Embryonic facial prominence (tissue), 1 donor: ENCODE measurements at regions not wholly inside any gene's neighbourhood (a gene's known extent, or its start where the extent isn't known, plus 50 kb on each side); places are given as distances from the start of the nearest gene placed in this dataset.
"Not testable (repeated sequence)": the region's sequence is repeated elsewhere in the genome, so short reads cannot be mapped to it uniquely, and the experiment has no call there.

Source experiments
- DNase-seq: peaks from one replicate; pipeline ENCODE4 v3.0.0-alpha.2; 2016; ENCODE audit errors: extremely low spot score

GRCh38 chr6:1445650-1446330, 56.4 kb downstream of the FOXF2 start:
- no peak for DNase-seq

DNA sequence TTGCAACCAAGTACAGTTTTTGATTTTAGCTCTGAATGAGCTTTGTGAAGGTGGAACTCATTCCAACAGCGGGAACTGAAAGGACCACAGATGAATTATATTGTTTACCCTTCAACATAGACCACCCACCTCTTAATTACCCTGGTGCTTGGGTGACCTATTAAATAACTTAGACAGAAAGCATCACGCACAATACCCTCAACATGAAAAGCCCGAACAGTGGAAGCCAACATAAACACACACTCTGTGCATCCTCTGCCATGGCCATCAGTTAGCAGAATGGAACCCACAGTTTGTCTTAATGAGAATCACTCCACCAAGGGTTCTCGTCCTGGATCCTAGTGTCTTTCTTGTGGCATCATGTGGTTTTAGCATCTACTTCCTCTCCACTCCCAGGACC, 60.5 kb downstream of the FOXF2 start:
- no peak for DNase-seq

GRCh38 chr6:1453024-1453423, 63.6 kb downstream of the FOXF2 start:
- no peak for DNase-seq

DNA sequence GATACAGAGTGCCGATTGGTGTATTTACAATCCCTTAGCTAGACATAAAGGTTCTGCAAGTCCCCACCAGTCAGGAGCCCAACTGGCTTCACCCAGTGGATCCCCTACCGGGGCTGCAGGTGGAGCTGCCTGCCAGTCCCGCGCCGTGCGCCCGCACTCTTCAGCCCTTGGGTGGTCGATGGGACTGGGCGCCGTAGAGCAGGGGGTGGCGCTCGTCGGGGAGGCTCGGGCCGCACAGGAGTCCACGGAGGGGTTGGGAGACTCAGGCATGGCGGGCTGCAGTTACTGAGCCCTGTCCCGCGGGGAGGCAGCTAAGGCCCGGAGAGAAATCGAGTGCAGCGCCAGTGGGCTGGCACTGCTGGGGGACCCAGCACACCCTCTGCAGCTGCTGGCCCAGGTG, 67.4 kb downstream of the FOXF2 start:
- DNase-seq = not testable (repeated sequence)

DNA sequence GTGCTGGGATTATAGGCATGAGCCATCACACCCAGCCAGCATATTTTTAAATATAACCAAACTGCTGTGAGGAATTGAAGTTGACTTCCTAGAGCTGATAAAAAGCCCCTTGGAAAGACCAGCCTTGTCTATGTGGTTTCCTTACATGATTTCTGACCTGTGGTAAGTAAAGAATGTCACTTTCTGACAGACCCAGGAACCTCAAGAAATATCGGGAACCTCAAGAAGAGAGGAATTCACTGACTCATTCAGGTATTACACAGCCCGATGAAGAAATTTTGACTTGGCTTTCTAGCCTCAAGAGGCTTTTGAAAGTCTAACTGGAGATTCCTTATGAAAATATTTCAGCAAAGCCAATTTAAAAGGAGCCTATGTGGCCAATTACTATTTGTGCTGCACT, 71.8 kb downstream of the FOXF2 start:
- no peak for DNase-seq

DNA sequence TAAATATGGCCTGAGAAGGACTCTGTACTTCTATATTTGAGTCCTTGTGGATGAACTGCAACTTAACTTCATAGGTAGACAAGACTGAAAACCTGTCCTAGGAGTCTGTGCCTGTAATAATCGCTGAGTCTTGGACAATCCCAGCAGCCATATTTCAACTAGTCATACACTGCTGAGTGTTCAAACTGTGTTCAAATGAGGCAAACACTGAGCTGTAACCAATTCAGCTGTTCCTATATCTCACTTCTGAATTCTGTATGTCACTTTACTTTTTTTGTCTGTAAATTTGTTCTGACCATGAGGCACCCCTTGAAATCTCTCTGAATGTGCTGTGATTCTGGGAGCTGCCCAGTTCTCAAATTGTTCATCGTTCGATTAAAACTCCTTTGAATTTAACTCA, 72.4 kb downstream of the FOXF2 start:
- DNase-seq = no peak

GRCh38 chr6:1463275-1463674, 73.9 kb downstream of the FOXF2 start:
- no peak for DNase-seq

DNA sequence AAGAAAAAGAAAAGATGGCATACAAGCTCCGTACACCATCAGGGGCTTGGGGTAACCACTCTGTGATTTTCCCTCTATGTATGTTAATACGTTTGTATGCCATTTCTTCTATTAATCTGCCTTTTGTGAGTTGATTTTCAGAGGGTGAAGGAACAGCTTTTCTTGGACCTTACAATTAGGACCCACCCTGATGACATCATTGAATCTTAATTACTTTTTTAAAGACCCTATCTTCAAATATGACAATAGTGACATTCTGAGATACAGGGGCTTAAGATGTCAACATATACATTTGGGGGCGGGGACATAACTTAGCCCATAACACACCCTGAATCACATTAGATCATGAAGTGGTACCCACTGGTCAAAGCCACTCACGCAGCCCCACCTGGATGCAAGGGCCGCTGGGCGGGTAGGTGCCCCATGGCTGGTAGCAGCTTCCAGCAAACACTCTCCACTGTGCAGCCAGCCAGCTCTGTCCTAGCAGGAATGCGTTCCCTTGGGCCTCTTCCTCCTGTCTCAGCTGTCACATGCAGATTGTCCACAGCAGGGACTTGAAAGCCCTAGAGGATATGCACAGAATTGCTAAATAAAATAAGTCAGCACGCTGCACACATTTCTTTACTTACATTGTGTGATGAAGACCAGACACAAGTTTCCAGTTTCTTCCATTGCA, 74.5 kb downstream of the FOXF2 start:
- DNase-seq = no peak

- no peak for DNase-seq
These were observed 75.5 kb downstream of the FOXF2 start for GRCh38 chr6:1464781-1465370.

DNA sequence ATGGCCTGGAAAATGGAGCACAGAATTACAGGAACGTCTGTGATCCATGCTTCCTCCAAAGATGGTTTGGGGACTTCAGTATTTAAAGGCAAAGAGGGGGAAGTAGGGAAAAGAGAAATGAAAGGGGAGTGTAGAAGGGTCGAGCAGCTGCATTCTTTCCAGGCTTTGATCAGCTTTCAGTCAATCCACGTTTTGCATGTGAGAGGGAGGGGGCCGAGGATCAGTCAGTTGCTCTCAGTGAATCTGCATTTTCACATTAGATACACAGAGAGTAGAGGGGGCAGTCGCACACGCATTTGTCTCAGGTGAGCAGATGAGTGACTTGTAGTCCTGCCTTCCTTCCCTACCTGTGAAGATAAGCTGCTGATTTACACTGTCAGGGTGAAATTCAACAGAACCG, 78.8 kb downstream of the FOXF2 start:
- DNase-seq = no peak

DNA sequence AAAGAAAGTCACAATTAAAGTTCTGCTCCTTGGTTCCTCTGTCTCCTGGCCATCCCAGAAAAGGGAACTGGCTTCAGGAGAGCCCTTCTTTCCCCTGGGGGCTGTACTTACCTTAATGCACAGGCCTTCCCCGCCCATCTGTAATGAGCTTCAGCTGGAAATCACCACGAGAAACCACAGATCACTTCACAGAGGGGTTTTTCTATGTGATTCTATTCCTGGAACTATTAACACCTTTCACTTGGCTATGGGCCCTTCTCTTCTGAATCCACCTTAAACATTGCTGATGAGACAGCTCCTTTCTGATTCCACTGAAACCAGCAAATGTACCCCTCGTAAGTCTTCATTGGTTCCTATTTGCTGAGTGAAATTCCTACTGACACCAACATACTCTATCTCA, 80.7 kb downstream of the FOXF2 start:
- no peak for DNase-seq

DNA sequence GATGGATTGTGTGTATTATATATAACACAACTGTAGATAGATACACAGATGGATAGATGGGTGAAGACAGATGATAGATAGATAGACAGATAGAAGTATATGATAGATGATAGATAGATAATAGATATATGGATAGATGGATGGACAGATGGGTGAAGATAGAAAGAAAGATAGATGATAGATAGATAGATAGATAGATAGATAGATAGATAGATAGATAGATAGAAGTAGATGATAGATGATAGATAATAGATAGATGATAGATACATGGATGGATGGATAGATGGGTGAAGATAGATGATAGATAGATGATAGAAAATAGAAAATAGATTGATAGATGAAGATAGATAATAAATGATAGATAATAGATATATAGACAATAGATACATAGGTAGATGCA, 83.3 kb downstream of the FOXF2 start:
- no peak for DNase-seq

- DNase-seq = no peak
These were observed 83.8 kb downstream of the FOXF2 start for GRCh38 chr6:1473166-1473565.

GRCh38 chr6:1473598-1473997, 84.2 kb downstream of the FOXF2 start:
- no peak for DNase-seq

- no peak for DNase-seq
These were observed 84.8 kb downstream of the FOXF2 start for GRCh38 chr6:1474205-1474604.

GRCh38 chr6:1475174-1475573, 85.8 kb downstream of the FOXF2 start:
- no peak for DNase-seq

GRCh38 chr6:1477432-1478090, 88.2 kb downstream of the FOXF2 start:
- DNase-seq = no peak

DNA sequence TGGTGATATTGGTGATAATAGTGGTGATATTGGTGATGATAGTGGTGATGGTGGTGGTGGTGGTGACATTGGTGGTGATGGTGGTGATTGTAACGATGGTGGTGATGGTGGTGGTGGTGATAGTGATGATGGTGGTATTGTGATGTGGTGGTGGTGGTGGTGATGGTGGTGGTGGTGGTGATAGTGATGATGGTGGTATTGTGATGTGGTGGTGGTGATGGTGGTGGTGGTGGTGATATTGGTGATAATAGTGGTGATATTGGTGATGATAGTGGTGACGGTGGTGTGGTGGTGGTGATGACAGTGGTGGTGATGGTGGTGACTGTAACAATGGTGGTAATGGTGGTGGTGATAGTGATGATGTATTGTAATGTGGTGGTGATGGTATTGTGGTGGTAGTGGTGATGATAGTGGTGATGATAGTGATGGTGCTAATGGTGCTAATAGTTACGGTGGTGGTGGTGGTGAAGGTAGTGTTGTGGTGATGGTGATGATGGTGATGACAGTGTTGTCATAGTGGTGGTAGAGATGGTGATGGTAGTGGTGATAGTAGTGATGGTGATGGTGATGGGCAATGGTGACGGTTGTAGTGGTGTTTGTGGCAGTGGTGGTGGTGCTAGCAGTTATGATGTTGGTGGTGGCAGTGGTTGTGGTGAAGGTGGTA, 88.9 kb downstream of the FOXF2 start:
- not testable (repeated sequence) for DNase-seq

GRCh38 chr6:1479095-1479494, 89.7 kb downstream of the FOXF2 start:
- no peak for DNase-seq

DNA sequence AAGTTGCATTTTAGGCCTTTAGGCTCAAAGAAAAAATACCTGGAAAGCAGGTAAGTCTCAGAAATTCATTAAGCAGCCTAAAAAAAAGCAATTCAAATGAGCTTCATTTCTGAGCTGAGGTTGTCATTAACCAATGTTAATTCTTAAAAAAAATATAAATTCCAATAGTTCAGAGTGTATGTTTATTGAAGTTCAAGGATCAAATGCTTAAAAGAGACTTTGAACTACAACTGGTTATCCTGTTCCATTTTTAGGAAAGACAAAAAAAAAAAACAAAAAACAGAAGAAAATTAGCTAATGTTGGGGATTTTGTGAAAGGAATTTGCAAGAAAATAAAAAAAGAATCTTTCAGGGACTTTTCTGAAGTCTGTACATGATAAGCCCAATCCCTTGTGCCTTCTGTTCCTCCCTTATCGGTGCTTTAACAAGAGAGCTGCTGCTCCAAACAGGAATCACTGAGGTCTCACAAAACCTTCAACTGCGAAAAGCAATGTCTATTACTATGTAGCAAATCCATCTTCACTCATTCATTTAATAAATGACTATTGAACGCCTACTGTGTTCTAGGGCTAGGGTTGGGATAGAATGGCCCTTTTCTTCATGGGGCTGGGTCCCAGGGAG, 90.3 kb downstream of the FOXF2 start:
- DNase-seq = no peak

DNA sequence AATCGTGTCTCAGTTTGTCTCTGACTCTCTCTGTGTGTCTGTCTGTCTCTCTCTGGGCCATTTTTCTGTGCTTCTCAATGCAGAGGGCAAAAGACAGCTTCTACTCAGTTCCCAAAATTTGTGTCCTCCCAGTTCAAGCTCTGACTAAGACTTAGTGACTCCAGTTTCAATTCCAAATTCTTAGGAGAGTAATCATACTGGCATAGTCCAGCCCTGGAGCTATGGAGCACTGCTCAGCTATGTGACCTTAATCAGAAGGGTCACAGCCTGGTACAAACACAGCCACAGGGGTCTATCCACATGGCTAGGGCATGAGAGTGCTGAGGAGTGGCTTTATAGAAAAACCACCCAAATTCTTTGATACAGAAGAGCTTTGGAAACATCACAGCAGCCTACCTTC, 91.9 kb downstream of the FOXF2 start:
- no peak for DNase-seq
